Neutrophil (primary cell): ENCODE measurements at regions not wholly inside any gene's neighbourhood (a gene's known extent, or its start where the extent isn't known, plus 50 kb on each side); places are given as distances from the start of the nearest gene placed in this dataset.
A peak's percentile ranks its signal among the peaks of the same experiment; 100 is the strongest.

Experiments used
- H3K27ac ChIP-seq: fragments of 200-600 bp; sonication (generic); 2 replicates; pipeline ENCODE4 v1.5.1; 2016; ENCODE audit warnings: mild to moderate bottlenecking, moderate library complexity
- H3K27me3 ChIP-seq: fragments of 200-600 bp; sonication (generic); 2 replicates; pipeline ENCODE4 v1.6.0; 2016; ENCODE audit warnings: mild to moderate bottlenecking
- H3K36me3 ChIP-seq: fragments of 200-600 bp; sonication (generic); 2 replicates; pipeline ENCODE4 v1.5.1; 2017
- H3K4me1 ChIP-seq, 2 experiments: fragments of 200-600 bp in 1 of 2; sonication (generic) in 1 of 2; 1 replicate in 1 of 2; 2 replicates in 1 of 2; pipeline versions ENCODE4 v1.5.1 to v1.6.1; 2013 to 2016; ENCODE audit warnings: low read depth in 1 of 2, low read length in 1 of 2, mild to moderate bottlenecking in 1 of 2, moderate library complexity in 1 of 2; ENCODE audit not compliant: control insufficient read depth in 1 of 2, insufficient read depth in 1 of 2
- H3K4me3 ChIP-seq, 2 experiments: fragments of 200-600 bp in 1 of 2; sonication (generic) in 1 of 2; 1 replicate in 1 of 2; 2 replicates in 1 of 2; pipeline ENCODE4 v1.5.1; 2013 to 2016; ENCODE audit warnings: low read depth in 1 of 2, low read length in 1 of 2, mild to moderate bottlenecking in 1 of 2, moderate library complexity in 1 of 2
- H3K9me3 ChIP-seq: fragments of 200-600 bp; sonication (generic); 2 replicates; pipeline ENCODE4 v1.5.1; 2016
- TF ChIP-seq, protein P1 (sequence below): fragments of 200-600 bp; sonication (generic); IDR thresholded peaks from 2 replicates; pipeline ENCODE4 v1.5.1; 2016; ENCODE audit warnings: antibody characterized with exemption

DNA sequence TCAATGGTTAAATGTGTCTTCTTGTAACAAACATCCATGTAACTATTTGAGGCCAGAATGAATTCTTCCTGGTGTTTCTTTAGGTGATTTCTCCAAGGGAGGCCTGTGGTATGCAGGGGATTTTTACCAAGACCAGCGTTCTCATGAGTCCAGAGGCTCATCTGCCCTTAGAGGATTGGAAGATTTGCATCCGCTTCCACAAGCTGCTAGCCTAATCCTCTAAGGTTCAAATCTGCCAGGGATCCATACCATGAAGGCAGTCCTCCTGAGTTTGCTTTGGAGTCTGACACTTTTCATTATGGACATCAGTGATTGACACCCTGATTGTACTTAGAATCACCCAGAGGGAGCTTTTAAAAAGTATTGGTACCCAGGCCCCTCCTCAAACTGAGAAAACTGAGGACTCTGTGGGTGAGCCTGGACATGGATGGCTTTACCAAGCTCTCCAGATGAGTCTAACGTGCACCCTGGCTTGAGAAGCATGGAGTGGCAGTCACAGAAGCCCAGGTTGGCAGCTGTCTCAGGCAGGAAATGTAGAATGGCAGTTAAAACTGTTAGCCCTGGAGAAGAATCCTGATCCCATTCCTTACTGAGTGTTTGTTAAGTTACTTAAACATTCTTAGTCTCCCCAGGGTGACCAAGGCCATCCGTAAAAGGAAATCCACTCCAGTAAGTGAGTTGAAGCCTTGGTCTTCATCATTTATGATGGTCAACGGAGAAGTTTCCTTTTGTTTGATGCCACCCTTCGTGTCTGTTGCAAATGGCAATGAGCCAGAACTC, 95.3 kb upstream of the RMDN2 start:
- TF ChIP-seq, protein P1, sequence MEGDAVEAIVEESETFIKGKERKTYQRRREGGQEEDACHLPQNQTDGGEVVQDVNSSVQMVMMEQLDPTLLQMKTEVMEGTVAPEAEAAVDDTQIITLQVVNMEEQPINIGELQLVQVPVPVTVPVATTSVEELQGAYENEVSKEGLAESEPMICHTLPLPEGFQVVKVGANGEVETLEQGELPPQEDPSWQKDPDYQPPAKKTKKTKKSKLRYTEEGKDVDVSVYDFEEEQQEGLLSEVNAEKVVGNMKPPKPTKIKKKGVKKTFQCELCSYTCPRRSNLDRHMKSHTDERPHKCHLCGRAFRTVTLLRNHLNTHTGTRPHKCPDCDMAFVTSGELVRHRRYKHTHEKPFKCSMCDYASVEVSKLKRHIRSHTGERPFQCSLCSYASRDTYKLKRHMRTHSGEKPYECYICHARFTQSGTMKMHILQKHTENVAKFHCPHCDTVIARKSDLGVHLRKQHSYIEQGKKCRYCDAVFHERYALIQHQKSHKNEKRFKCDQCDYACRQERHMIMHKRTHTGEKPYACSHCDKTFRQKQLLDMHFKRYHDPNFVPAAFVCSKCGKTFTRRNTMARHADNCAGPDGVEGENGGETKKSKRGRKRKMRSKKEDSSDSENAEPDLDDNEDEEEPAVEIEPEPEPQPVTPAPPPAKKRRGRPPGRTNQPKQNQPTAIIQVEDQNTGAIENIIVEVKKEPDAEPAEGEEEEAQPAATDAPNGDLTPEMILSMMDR: no peak
- Histone ChIP-seq H3K27ac (peak overlapping the region; percentile 88), H3K4me1 (peaks cover 67 to 76% of the 10 kb centered on the region in 2 experiments)

DNA sequence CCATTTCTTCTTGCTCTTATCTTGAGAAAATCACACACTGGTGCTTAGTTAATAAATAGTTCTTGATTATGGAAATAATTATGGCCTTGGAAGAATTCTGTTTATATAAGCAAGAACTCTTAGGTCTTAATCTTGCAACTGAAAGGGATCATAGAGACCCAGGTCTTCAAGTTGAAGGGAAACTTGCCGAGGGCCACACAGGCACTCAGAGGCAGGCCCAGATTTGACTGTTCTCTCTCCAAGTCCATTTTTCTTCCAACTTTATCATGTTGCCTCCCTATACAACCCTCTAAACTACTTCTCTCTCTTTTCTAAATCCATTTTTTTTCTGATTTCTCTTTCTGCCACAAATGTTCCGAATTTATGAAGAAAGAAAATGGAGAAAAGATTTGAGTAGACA, 94.5 kb upstream of the RMDN2 start:
- TF ChIP-seq, protein P1: no peak
- Histone ChIP-seq H3K9me3 (no peaks in the 10 kb centered on the region), H3K4me3 (no peak overlapping the region), H3K36me3 (peaks cover 10% of the 10 kb centered on the region), H3K27ac (peak overlapping the region; percentile 88), H3K27me3 (no peaks in the 10 kb centered on the region), H3K4me1 (peaks cover 58 to 68% of the 10 kb centered on the region in 2 experiments)

More for the DNA sequence above, 95.3 kb upstream of the RMDN2 start:
- Histone ChIP-seq H3K27me3 (no peaks in the 10 kb centered on the region), H3K9me3 (no peaks in the 10 kb centered on the region), H3K36me3 (peaks cover 10% of the 10 kb centered on the region), H3K4me3 (peak overlapping the region; percentile 68 to 70)

DNA sequence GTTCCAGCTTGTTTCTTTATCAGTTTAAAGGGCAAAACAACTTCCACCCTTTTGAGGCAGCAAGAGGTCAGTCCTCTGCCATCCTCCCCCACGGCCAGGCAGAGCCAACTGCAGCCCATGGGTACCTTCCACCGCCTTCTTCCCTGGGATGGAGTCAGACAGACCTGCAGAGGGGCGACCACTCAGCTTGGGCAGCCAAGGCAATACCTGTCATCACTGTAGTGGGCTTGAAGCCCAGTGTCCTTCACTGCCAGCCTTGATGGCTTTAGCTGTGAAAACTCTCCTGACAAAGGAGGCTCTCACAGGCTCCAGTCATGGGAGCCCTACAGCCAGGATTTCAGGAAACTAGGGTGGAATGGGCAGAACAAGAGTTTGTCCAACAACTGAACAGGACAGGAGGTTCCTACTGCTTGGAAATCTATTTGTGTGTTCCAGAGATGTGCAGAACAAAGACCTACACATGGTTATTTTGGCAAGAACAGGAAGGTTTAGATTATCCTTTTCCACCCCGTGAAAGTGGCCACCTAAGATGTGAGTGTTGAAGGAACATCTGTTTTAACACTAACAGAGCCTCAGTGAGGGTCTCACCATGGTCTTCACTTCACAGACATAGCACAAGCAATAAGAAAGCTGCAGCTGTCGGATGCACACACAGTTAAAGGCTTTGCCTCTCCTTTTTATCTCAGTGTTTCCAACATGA, 93.9 kb upstream of the RMDN2 start:
- no peaks in the 10 kb centered on the region for H3K9me3 ChIP-seq
- peaks cover 52 to 62% of the 10 kb centered on the region in 2 experiments for H3K4me1 ChIP-seq

DNA sequence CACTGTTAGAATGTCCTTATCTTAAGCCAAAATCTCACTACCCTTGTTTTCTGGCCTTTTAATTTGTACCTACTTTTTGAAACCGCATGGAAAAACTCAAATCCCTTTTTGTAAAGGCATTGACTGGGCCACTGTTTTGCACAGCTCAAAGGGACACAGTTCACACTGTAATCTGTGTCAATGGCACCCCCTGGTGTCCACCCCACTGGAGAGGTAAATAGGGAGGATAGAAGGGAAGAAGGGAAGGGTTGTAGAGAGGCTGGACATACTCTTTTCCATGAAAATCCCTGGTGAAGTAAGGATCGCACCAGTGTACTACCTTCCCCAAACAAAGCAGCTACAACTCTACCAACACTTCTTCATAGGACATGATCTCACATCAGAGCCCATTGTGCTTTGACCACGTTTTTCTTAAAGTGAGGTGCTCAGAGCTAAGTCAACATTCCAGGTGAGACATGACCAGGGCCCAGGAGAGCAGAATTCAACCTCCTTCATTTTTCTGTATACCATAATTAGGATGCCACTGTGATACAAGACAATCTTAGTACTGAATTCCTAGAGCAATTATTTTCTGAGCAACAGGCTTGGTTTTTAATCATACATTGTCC, 92.4 kb upstream of the RMDN2 start:
- peak overlapping the region in 1 of 2 experiments; percentile 0 for H3K4me3 ChIP-seq
- H3K9me3 ChIP-seq: no peaks in the 10 kb centered on the region
- TF ChIP-seq, protein P1: peak; percentile 79
- H3K4me1 ChIP-seq: peaks cover 39 to 47% of the 10 kb centered on the region in 2 experiments
- no peaks in the 10 kb centered on the region for H3K36me3 ChIP-seq
- H3K27me3 ChIP-seq: no peaks in the 10 kb centered on the region
- peak overlapping the region; percentile 88 for H3K27ac ChIP-seq

More for the DNA sequence above, 93.9 kb upstream of the RMDN2 start:
- Histone ChIP-seq H3K36me3 (peaks cover 5% of the 10 kb centered on the region), H3K27ac (peak overlapping the region; percentile 88), H3K27me3 (no peaks in the 10 kb centered on the region), H3K4me3 (no peak overlapping the region)
- TF ChIP-seq, protein P1: no peak

DNA sequence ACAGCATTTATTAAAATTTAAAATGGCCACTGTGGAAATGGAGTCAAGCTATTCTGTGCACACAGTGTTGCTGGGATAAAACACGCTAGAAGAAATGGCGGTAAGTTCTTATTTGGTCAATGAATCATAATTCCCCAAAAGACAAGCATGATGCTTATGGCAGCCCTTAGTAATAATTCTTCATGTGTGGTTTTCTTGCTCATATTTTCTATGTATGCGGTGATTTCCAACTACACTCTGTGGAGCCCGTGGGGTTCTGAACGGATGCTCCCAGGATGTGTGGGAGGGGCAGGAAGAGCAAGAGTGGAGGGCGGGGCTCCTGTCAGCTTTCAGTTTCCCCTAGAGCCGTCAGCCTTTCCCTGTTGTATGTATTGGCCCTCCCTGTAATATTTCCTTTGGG, 91.7 kb upstream of the RMDN2 start:
- no peaks in the 10 kb centered on the region for H3K36me3 ChIP-seq
- H3K4me3 ChIP-seq: no peak overlapping the region
- peaks cover 37 to 40% of the 10 kb centered on the region in 2 experiments for H3K4me1 ChIP-seq
- TF ChIP-seq, protein P1: no peak
- no peaks in the 10 kb centered on the region for H3K27me3 ChIP-seq
- H3K27ac ChIP-seq: no peak overlapping the region
- H3K9me3 ChIP-seq: no peaks in the 10 kb centered on the region
